Activated CD4-positive, alpha-beta T cell treated with anti-CD3 and anti-CD28 coated beads for 24 hours (primary cell): ENCODE measurements at regions not wholly inside any gene's neighbourhood (a gene's known extent, or its start where the extent isn't known, plus 50 kb on each side); places are given as distances from the start of the nearest gene placed in this dataset.
"Not testable (repeated sequence)": the region's sequence is repeated elsewhere in the genome, so short reads cannot be mapped to it uniquely, and the experiment has no call there.

Source experiments
- DNase-seq, 2 donors: peaks; one replicate each; pipeline ENCODE4 v3.0.0-alpha.2; 2020; ENCODE audit warnings: low read depth in 2 of 2

- no peak for DNase-seq
These were observed 214.5 kb upstream of the PRSS1 start for GRCh38 chr7:142534726-142535122.

- no peak for DNase-seq
These were observed 215.4 kb upstream of the PRSS1 start for GRCh38 chr7:142533920-142534319.

DNA sequence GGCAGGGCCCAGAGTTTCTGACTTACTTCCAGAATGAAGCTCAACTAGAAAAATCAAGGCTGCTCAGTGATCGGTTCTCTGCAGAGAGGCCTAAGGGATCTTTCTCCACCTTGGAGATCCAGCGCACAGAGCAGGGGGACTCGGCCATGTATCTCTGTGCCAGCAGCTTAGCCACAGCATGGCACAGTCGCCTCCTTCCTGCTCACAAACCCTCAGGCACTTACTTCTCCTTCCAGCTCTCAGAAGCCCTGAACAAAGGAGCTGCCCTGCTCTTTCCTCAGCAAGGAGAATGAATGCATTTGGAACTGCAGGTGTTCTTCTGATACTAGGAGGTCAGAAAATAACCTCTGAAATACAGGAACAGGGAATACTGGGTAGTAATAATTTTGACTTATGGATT, 219.7 kb upstream of the PRSS1 start:
- DNase-seq: no peak

- no peak for DNase-seq
These were observed 220.5 kb upstream of the PRSS1 start for GRCh38 chr7:142528608-142529408.

- no peak for DNase-seq
These were observed 225.3 kb upstream of the PRSS1 start for GRCh38 chr7:142523821-142524460.

DNA sequence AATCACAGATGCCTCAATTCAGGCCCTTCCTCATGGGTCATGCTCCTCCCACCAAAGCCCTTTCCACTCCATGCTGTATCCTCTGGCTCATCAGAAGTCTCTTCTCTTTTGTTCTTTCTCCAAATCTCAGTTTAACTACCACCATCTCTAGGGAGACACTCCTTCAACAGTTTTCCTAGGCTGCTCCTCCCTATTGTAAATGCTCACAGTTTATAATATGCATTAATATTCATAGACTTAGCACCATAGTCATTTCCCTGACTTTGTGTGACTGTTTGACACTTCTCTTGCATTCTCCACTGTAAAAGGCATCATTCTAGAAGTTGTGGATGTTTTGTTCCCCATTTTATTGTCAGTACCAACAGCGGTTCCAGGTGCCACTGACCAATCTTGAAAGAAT, 226.5 kb upstream of the PRSS1 start:
- DNase-seq: no peak

GRCh38 chr7:142520885-142521284, 228.4 kb upstream of the PRSS1 start:
- DNase-seq: not testable (repeated sequence)

DNA sequence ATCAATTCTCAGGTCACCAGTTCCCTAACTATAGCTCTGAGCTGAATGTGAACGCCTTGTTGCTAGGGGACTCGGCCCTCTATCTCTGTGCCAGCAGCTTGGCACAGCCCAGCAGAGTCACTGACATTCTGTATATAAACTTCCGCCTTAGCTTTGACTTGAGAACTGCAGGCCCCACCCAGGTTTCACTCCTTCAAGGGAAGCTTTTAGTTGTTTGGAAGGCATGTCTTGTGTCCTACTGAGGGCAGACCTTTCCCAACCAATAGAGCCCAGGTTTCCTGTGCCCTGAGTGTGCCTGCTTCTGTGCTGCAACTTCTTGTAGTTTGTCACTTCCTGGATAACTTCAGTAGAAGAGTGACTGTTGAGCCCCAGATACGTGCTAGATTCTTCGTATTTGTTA, 228.8 kb upstream of the PRSS1 start:
- DNase-seq: not testable (repeated sequence)

DNA sequence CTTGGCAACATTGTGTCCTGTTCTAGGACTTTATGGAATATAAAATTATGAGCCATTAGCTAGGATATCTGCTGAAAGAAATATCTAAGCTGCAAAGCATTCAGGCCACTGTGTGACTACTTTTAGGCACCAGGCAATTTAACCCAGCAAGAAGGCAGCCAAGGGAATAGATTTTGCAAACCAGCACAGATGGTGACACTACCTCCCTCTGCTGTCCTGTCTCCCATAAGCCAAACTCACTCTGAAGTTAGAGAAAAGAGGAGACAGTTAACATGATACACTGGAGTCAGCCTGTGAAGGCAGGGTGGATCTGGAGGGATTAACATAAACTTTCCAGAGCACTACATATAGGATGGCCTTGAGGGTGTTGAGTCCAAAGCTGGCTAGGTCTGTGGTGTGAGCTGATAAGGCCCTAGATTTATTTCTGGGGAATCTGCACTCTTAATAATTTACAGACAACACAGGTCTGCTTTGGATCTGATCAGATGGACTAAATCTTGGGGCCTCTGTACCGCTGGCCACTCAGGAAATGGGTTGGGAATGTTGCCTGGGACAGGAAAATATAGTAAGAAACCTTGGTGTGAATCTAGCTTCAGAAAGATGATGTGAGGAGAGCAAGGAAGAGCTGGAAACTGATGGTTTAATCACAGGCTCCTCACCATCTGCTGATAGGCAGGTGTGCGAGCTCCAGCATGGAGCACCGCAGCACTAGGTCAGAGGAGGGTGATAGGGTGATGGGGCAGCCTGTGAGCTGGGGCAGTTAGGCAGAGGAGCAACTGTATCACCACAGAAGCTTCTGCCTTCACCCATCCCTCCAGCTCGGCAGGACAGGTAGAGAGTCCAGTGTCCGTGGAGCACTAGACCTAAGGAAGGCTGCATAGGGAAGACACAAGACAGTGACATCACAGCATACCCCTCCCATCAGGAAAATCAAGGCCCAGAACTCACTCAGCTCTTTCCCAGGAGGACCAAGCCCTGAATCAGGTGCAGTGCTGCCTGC, 229.9 kb upstream of the PRSS1 start:
- no peak for DNase-seq

DNA sequence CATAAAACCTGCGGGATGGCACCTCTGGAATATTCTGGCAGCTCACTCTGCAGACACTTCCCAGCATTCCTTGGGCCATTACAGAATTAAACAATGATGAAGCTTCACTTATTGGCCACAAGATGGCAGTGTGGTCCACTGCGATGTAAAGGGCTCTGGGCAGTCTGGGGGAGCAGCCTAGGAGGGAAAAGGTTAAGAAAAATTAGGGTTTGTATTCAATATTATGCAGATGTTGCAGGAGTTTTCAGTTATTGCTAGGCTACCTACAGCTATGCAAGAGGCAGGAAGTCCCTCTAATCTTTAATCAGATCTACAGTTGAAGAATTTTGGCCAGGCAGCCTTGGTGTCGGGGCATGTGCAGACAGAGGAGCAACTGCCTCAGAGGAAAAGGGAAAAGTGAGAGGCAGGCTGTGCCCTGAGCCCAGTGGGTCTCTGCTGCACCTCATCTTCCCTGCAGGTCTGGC, 233.2 kb upstream of the PRSS1 start:
- DNase-seq: no peak

DNA sequence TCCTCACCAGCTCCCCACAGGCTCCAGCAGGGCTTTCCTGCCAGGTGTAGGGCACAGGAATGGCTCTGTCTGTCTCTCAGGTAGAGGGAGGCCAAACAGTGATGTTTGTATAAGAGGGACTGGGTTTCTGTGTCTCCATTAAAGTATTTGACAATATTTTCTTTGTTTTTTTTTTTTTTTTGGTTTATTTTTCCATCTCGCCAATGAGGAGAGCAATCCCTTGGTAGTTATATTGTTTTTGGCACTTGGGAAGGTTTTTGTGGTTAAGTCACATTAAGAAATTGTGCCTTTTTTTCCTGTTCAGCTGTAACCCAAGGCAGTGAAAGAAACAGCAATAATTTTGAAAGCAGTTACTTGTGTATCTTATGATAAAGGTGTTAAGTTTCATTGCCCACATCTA, 234.6 kb upstream of the PRSS1 start:
- not testable (repeated sequence) for DNase-seq

DNA sequence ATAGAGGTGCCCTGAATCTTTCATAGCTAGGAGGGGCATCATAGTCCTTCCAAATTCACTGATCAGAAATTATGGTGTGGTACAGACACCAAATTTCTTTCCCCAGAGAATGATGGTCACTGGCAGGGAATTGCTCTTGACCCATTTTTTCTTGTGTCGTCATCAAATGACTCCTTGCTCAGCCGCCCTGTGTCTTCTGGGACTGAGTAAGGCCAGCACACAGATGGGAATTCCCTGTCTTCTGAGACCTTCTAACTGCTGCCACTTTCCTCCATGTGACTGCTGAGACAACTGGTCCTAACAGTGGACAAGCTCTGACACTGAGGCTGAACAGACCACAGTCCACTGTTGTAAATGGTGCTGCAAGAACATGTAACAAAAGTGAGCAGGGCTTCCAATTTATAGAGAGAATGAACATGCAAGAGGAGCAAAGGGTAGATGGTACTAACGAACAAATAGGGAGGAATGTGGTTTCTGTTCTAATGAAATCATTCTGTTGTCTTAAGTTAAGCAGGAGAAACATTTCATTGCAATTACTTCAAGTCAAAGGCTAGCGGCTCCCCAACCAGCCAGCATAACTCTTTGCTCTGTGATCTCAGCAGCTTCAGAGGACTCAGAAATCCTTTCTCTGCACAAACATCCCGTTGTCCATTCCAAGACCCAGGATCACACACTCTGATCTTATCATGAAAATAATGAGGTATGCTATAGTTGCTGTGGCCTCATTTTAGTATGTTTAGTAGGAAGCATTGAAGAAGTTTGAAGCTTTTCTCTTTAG, 235.9 kb upstream of the PRSS1 start:
- DNase-seq: no peak

DNA sequence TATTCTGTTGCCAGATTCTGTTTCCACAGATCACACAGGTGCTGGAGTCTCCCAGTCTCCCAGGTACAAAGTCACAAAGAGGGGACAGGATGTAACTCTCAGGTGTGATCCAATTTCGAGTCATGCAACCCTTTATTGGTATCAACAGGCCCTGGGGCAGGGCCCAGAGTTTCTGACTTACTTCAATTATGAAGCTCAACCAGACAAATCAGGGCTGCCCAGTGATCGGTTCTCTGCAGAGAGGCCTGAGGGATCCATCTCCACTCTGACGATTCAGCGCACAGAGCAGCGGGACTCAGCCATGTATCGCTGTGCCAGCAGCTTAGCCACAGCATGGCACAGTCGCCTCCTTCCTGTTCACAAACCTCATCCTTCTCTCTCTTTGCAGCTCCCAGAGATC, 237.5 kb upstream of the PRSS1 start:
- no peak for DNase-seq

DNA sequence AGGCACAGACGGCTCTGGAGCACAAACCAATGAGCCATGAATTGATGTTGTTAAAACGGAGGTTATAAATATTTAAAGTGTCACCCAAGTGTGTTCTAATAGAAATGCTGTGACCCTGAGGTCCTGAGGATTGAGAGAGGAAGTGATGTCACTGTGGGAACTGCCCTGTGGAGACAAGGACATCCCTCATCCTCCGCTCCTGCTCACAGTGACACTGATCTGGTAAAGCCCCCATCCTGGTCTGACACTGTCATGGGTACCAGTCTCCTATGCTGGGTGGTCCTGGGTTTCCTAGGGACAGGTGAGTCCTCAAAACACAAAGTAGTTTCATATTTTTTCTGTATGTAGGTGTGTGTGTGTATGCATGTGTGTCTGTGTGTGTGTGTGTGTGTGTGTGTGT, 237.9 kb upstream of the PRSS1 start:
- DNase-seq: no peak

DNA sequence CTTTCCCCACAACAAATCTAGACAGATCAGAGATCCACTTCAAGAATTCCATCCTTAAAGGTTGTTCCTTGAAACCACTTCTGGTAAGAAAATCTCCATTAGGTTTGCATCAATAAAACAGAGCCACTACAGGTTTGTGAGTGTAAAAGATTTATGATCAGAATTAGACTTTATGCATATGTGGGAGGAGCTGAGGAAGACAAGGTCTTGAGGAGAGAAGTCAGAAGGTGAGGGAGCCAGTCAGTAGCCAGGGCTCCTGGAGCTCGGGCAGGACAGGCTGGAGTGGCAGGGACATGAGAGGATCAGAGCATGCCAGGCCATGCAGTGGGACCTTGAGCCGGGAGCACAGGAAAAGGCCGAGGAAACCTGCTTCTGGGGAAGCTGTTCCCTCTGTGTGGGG, 240.0 kb upstream of the PRSS1 start:
- DNase-seq: not testable (repeated sequence)

GRCh38 chr7:142508251-142508650, 241.0 kb upstream of the PRSS1 start:
- DNase-seq: no peak

DNA sequence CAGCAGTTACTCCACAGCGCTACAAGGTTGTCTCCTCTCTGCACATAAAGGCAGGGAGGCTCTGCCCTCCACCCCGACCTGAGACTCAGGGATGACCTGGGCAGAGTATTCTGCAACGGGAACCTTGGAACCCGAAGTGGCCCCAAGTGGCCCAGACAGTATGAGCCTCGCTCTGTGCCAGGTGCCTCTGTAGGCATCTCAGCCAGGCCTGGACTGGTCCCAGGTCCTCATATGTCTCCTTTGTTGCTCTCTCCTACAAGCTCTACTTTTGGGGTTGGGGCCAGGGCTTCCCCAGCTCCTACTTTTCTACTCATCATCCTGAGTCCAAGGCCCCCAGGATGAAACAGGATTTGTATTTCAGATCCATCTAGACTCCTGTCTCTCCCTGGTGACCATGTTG, 241.5 kb upstream of the PRSS1 start:
- no peak for DNase-seq

- DNase-seq: not testable (repeated sequence)
These were observed 242.2 kb upstream of the PRSS1 start for GRCh38 chr7:142507066-142507465.

- no peak for DNase-seq
These were observed 242.7 kb upstream of the PRSS1 start for GRCh38 chr7:142506601-142507000.

DNA sequence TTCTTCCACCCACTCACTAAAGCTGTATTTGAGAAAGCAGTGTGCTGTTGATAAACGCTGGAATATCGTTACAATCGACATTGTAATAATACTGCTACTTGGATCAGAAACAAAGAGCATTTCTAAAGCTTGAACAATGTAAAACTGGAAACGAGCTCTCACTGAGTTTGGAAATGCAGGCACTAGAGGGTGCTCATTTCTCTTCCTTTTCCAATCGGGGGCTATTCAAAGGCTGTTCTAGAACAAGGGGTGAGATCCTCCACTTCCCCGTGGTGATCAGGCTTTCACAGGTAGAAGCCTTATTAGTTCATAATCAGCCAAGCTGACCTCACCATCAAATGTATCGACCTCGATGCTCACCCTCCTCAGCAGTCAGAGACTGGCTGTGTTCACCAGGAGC, 245.3 kb upstream of the PRSS1 start:
- not testable (repeated sequence) for DNase-seq

DNA sequence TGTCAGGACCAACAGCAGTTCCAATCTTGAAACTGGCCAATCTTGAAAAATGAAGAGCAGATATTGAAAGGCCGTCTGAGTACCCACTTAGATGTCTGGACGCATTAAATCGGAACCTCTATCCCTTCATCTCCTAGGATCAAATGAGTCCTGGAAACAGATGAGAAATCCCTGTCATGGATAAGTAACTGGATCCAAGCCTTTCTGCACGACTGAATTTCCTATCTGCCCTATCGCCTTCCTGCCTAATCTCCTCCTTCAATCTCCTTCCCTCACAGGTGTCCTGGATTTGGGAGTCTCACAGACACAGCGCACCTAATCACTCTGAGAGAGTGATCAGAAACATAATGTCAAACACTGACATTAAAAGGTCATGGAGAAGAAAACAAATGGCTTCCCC, 245.2 kb upstream of the PRSS58 start:
- DNase-seq: no peak
